Adrenal gland (tissue), 9 donors: ENCODE measurements at regions not wholly inside any gene's neighbourhood (a gene's known extent, or its start where the extent isn't known, plus 50 kb on each side); places are given as distances from the start of the nearest gene placed in this dataset.

ENCODE experiments used
- DNase-seq, 7 donors: peaks; one replicate each; pipeline ENCODE4 v3.0.0-alpha.2; 2019 to 2020
- H3K27ac ChIP-seq, 5 donors: fragments of 200-600 bp; sonication (generic) in 4 of 5; 1 replicate in 3 of 5; 2 replicates in 2 of 5; pipeline versions ENCODE4 v1.5.1 to v1.8.0; 2016 to 2020; ENCODE audit warnings: mild to moderate bottlenecking in 1 of 5
- H3K27me3 ChIP-seq: fragments of 200-600 bp; 2 replicates; pipeline ENCODE4 v1.8.0; 2021
- H3K36me3 ChIP-seq, 2 donors: fragments of 200-600 bp; replicated peaks in 1 of 2; 1 replicate in 1 of 2; 2 replicates in 1 of 2; pipeline versions ENCODE4 v1.5.1 to v1.8.0; 2018 to 2022
- H3K4me1 ChIP-seq, 2 donors: fragments of 200-600 bp; replicated peaks in 1 of 2; 1 replicate in 1 of 2; 2 replicates in 1 of 2; pipeline versions ENCODE4 v1.5.1 to v1.8.0; 2018 to 2021
- H3K4me3 ChIP-seq, 4 donors: fragments of 200-600 bp; sonication (generic) in 3 of 4; one replicate each; pipeline ENCODE4 v1.5.1; 2016 to 2018
- H3K9me3 ChIP-seq, 3 donors: fragments of 200-600 bp; sonication (generic) in 1 of 3; replicated peaks in 1 of 3; 1 replicate in 2 of 3; 2 replicates in 1 of 3; pipeline versions ENCODE4 v1.5.1 to v1.8.0; 2016 to 2021
- CTCF ChIP-seq, 6 experiments: fragments of 450-650 bp in 4 of 6; fragments of 200-600 bp in 2 of 6; sonication (generic) in 1 of 6; IDR thresholded peaks; 1 replicate in 5 of 6; 2 replicates in 1 of 6; pipeline versions ENCODE4 v1.5.1 to v1.8.0; 2016 to 2021; ENCODE audit warnings: antibody characterized with exemption in 6 of 6, mild to moderate bottlenecking in 2 of 6, moderate library complexity in 1 of 6
- POLR2A ChIP-seq, 2 donors: fragments of 450-650 bp; IDR thresholded peaks; one replicate each; pipeline ENCODE4 v1.6.1; 2017; ENCODE audit warnings: antibody characterized with exemption in 2 of 2, mild to moderate bottlenecking in 2 of 2, moderate library complexity in 1 of 2
- WGBS, 4 donors: extraction: QIAGEN DNeasy Blood & Tissue Kit in 2 of 4; methylation state at CpG; one replicate each; pipeline versions ENCODE4 v1.1.5 to v1.1.7; 2013 to 2017; 5-methylcytosine and 5-hydroxymethylcytosine counted together
- intact Hi-C, 2 donors: fragments of 100-400 bp; cut with DNase I; formaldehyde crosslinking; loops; one replicate each; pipeline versions ENCODE4 v1.14.1 to v1.15.0; 2022 to 2023
- donor health status: healthy with polysubstance abuse.
- donor health status: Bipolar disorder and iron deficiency.
- donor health status: DM: yes; HTN: yes; CAD: no.
- donor health status: DM: no; HTN: no; CAD: no.
- donor health status: DM: no; HTN: no; CAD: no.

DNA sequence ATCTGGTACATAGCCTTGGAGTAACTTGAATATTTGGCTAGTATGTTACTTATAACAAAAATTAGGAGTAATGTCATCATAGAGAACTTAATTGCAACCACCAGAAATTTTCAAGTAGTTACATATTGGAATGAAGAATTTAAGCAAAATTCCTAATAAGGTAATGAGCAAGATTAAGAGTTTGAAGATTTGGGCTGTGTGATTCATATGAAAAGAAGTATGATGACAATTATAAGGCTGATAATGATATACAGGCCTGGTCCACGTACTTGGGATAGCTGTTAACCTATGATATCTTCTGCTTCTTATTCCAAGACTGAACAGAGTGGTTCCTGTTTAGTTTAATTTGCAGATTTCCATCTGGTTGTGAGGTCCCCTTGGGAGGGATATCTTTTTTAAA is 463.9 kb downstream of the RAPGEF2 start:
- intact Hi-C loops: no loop called here
- WGBS, 4 donors: 30 to 54% (median 40%) methylated on average over 1 of the region's 1 CpG

DNA sequence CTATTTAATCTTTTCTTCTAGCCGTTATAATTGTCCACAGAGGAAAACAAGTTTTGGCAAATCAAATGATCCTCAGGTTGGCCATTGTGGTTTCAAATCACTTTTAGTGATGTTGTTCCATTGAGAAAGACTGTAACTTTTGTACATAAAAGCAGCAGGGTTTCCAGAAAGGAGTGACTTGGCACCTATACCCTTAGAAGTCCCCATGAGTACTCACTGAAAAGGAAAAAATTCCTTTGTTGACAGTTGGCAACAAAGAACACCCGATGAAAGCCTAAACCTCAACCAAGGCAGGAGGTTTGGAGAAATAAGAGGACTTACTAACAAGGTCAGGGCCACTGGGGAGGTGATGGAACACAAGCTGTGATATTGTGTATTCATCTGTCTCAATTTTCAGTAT is 474.4 kb downstream of the RAPGEF2 start:
- 77 to 85% (median 80%) methylated on average over 2 of the region's 2 CpGs for WGBS, 4 donors
- Histone ChIP-seq H3K4me1 (no peaks in the 10 kb centered on the region), H3K4me3 (no peak overlapping the region), H3K27ac (no peak overlapping the region), H3K36me3 (no peaks in the 10 kb centered on the region), H3K9me3 (peaks cover 0 to 7% (median 0%) of the 10 kb centered on the region in 3 donors), H3K27me3 (no peaks in the 10 kb centered on the region)
- TF ChIP-seq POLR2A (IDR thresholded peaks at IDR 0.05) (no peak), CTCF (IDR thresholded peaks at IDR 0.05) (no peak)
- DNase-seq: no peak
- intact Hi-C loops: no loop called here

More for the DNA sequence above, 463.9 kb downstream of the RAPGEF2 start:
- Histone ChIP-seq H3K9me3 (peaks cover 0 to 8% (median 0%) of the 10 kb centered on the region in 3 donors), H3K27ac (no peak overlapping the region), H3K27me3 (no peaks in the 10 kb centered on the region), H3K36me3 (no peaks in the 10 kb centered on the region), H3K4me1 (no peaks in the 10 kb centered on the region), H3K4me3 (no peak overlapping the region)
- no peak for TF ChIP-seq POLR2A (IDR thresholded peaks at IDR 0.05)
- no peak for TF ChIP-seq CTCF (IDR thresholded peaks at IDR 0.05)
- DNase-seq: no peak

GRCh38 chr4:159582685-159583084 is 479.8 kb downstream of the RAPGEF2 start:
- no peaks in the 10 kb centered on the region for H3K4me1 ChIP-seq
- no peak for DNase-seq
- H3K27ac ChIP-seq: no peak overlapping the region
- H3K27me3 ChIP-seq: no peaks in the 10 kb centered on the region
- intact Hi-C loops: no loop called here
- no peak overlapping the region for H3K4me3 ChIP-seq
- no peak for TF ChIP-seq CTCF (IDR thresholded peaks at IDR 0.05)
- no peak for TF ChIP-seq POLR2A (IDR thresholded peaks at IDR 0.05)
- H3K36me3 ChIP-seq: no peaks in the 10 kb centered on the region
- peaks cover 0 to 7% (median 0%) of the 10 kb centered on the region in 3 donors for H3K9me3 ChIP-seq

DNA sequence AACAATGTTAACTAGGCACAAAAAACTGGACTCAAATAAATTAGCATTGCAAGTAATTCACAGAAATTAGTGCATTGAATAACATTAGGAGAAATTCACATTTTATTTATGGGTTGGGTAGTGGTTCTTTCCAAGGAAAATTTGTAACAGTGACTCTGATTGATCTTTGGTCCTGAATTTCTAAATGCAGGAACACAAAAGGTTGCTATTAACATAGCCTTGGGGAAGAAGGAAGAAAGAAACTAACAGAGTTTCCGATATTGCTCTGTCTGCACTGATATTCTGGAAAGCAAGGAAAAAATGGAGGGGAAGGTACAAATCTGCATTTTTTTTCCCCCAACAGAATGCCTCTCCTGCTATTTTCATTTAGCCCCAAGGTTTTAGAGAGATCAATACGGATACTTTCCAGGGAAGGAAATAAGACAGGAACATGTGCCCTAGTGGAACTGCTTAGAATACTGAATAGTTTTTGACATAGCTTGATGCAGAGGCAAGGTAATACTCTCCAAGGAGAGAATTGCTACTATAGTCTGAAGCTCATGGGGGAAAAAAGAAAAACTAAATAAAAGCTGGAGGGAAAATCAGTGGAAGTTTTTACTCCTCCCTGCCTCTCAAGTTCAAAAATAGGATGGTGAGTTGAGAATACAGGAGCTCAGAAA is 490.1 kb downstream of the RAPGEF2 start:
- Histone ChIP-seq H3K36me3 (no peaks in the 10 kb centered on the region), H3K27ac (no peak overlapping the region), H3K4me3 (no peak overlapping the region), H3K27me3 (no peaks in the 10 kb centered on the region), H3K9me3 (no peaks in the 10 kb centered on the region), H3K4me1 (no peaks in the 10 kb centered on the region)
- DNase-seq: no peak
- TF ChIP-seq CTCF (IDR thresholded peaks at IDR 0.05) (no peak), POLR2A (IDR thresholded peaks at IDR 0.05) (no peak)
- intact Hi-C loops: no loop called here
- 61 to 71% (median 66%) methylated on average over 2 of the region's 2 CpGs for WGBS, 4 donors
